Islet precursor cell (in vitro differentiated cells): ENCODE measurements at regions not wholly inside any gene's neighbourhood (a gene's known extent, or its start where the extent isn't known, plus 50 kb on each side); places are given as distances from the start of the nearest gene placed in this dataset.
"Not testable (repeated sequence)": the region's sequence is repeated elsewhere in the genome, so short reads cannot be mapped to it uniquely, and the experiment has no call there.

Source experiments
- DNase-seq: peaks from one replicate; pipeline ENCODE4 v3.0.0-alpha.2; 2018

DNA sequence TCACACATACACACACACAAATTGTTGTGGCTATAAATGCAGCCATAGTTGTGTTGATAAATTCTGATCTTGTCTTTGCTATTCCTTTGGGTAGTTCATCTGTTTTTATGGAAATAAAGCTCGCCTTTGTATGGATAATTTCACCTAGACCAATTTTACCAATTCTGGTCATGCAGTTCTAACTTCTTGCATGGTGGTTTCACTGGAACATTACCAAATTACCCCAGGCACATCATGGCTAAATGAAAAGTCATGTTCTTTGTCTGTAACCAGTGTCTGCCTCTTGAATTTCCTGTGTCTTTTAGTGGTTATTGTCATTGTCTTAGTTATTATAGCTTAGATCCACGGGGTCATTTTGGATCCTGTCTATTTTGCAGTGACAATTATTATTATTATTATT lies 50.3 kb upstream of the TMC1 start:
- no peak for DNase-seq

DNA sequence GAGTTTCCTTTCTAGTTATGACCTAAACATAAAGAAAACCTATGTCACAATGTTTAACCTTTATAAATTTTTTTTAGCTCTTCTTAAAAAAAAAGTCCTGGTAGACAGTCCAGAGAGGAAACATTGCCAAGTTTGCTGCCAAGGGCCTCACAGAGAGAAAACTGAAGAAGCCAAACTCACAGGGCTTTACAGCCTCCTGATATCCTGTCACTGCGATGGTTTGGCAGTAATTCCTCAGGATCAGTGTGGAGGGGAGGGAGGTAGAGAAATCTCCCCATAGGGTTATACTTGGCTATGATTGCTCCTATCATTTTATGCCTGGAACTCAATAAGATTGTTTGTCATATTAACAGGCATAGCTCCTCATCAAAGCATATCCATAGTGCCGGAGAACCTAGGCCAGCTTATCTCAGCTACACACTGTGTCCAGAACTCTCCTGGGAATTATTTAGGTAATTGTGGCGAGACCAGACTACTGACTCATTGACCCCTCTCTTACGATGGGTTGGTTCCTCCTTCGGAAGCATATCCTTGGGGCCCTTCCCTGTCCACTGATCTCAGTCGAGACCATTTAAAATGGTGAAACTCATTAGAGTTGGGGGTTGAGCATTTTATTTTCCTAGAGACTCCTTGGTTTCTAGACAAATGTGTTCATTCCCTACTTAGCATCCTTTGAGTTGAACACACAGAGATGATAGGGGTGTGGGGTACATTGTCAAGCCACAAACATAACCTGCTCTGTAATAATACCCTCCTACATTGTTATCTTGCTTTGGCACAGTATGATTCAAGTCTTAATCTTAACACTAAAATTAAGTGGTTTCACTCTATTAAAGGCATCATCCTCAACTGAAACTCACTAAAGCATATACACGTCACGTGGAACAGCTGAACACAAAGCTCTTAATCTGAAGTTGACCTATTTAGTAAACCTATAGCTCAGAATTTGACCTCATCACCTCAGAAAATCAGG lies 53.4 kb upstream of the TMC1 start:
- DNase-seq = no peak

DNA sequence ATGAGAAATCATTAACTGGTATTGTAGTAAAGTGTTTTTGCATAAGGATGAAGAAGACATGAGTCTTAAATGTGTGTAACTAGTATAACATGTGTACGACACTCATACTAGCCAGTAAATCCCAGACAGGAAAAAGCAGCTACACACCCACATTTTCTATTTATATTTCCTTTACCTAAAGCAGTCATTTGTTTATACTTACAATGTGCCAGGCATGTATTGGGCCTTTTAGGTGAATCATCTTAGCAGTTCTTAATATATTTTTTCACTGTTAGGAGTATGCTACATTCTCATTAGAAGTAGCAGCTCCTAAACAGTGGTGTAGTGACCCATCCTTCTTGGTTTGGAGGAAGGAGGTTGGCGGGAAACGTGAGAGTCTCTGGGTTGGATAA lies 55.8 kb upstream of the TMC1 start:
- DNase-seq = no peak

DNA sequence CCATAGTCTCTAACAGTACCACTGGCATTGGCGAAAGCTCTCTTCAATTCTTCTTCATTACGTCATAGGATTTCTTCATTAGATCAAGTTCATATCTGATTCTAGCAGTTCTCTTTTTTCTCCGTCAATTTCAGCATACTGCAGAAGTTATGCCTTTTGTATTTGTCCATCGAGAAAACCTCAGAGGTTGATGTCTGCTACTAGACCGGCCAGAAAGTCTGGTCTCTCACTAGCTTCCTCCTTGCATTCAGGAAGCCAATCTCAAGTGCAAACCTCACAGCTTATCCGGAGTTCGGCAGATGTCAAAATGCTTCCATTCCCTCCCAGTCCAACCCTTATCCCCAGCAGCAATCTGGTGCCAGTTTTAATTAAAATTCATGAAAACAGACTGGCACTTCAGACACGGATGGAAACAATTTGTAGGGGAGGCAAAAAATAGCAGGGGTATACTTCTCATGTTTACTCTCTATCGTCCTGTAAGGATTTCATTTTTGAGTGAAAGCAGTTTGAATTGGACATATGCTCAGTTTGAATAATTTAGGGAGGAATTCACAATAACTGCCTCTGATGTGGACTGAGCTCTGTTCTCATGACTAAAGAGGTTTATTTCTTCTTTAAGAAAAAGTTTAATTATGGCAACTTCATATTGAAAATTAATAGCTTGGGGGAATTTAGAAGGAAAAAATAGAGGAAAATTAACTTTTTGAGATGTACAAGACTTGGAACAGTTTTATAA lies 56.4 kb upstream of the TMC1 start:
- no peak for DNase-seq

DNA sequence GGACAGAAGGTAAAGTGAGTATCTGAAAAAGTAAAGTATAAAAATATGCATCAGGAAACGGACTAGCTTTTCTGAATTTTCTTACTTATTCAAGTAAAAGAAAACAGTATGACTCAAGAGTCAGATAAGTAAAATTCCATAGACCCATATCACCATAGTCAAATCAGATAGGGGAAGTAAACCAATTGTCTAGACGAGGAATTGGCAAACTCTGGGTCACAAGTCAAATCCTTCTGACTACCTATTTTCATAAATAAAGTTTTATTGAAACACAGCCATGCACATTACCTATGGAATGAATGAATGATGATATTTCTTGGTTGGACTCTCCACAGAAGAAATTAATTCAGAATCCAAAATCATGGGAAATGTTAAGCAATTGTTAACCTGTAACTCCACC lies 59.1 kb upstream of the TMC1 start:
- no peak for DNase-seq

DNA sequence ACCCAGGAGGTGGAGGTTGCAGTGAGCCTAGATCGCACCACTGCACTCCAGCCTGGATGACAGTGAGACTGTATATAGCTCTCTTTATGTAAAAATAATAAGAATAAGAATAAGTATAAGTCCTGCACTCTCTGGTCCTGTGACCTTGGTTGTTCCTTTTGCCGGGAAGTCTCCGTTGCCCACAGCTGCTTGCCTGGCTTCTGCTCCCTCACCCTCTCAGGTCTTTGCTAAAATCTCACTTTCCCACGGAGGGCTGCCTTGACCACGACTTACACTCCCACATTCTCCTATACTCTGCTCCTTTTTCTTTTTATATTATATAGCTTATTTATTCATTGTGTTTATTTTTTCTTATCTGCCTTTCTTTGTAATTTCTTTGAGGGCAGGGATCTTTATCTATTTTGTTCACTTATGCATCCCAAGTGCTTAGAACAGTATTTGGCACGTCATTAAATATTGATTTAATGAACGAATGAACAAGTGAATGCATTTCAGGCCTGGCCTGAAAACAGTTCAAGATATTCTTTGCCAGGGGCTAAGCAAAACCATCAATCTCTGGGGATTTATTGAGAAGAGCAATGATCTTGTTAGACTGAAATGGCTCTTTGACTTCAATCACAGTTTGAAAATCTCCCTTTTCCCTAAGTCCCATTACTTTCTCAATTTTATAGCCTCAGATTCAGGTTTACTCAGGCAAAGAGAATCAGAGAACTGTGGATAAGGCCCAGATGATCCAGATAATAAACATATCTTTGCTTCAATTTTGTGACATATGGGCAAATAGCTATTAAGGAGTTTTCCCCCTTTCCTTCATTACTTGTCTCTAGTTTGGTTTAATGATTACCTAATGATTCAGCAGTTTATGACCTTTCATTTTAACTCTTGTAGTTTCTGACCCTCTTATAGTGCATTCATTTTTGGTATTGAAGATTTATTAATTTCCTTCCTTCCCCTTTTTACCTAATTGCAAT lies 60.8 kb upstream of the TMC1 start:
- DNase-seq = no peak

DNA sequence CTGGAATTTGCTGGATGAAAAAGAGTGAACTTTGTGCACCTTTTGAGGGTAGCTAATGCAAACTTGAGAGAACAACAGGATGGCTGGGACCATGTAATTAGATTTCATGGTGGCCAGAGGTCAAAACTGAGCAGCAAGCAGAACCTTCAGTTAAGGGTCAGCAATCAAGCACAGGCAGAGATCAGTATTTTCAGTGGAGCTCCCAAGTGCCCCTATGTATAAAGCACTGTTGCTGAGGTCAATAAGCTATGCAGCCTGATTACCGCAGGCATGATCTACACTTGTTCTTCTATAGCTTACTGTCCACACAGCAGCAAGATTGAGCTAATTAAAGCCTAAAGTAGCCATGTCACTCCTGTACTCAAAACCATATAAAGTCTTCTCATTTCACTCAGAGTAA lies 62.1 kb upstream of the TMC1 start:
- no peak for DNase-seq

DNA sequence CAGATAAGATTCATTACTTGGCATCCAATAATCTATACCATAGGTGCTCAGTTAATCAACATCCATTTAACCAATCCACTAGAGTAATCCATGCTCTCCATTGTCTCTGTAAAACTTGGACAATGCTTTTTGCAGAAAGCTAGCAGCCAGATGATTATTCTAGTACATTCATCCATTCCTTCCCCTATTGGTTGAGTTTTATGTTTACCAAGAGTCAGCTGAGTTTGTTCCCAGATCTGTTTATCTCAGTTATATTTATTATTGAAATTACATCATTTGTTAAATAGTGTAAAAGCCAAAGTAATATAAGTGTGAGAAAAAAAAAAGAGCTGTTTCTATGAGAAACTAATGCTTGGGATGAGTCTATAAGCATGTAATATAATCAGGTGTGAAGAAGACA lies 63.3 kb upstream of the TMC1 start:
- no peak for DNase-seq

DNA sequence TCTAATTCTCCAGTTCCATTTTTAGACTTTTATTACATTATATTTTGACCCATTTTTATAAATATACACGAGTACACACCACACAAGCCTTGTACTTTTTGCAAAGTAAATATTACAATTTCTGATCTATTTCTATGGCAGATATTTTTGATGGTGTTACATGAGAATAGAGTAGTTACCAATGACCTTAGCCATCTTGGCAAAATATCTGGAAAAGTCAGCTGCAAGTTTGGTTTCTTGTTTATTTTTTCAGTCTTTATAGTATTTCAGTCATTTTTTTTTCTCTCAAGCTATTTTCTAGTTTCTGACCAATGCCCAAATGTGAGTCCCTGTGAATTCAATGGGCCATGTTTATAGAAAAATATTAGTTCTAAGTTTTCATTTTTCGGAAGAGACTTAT lies 64.0 kb upstream of the TMC1 start:
- no peak for DNase-seq

DNA sequence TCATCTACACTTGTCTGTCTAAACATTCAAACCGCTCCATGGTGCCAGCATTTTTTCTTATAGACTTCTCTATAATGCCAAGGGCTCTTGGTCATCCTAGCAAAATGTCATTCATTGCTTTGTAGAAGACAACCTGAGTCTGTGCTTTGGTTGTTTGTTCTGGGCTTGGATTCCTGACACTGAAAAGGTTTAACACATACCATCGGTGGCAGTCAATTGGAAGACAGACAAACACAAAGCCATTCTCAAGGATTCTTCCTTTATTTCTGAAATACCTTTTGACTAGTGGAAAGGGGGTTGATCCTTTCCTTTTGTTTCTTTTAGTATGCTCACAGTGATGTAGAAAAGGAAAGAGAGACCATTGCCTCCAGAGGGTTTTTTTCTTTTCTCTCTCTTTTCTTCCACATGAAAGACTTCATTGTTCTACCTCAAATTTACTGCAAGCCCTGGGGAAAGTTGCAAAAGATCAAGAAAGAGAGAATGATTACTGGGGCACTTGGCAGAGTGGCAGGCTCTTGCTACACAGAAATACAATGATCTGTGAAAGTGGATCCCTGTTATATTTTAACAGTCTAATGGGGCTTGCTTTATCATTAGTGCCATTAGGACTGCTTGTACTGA lies 66.4 kb upstream of the TMC1 start:
- DNase-seq = peak; percentile 68

DNA sequence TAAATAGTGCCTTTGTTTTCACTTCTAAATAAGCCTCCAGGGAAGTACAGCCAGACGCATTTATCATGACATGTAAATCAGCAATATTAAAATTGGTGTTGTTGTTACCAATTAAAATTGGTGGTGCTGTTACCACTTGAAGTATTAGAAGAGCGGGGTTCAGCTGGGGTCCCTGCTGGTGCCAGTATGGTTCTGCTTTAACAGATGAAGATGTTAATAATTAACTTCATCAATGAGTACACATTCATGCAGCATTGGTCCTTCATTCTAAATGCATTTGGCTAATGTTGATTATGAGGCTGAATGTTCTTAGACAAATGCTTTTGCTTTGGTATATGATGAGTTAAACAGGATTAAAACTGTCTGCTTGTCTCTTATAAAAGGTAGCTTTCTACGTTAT lies 67.6 kb upstream of the TMC1 start:
- no peak for DNase-seq

DNA sequence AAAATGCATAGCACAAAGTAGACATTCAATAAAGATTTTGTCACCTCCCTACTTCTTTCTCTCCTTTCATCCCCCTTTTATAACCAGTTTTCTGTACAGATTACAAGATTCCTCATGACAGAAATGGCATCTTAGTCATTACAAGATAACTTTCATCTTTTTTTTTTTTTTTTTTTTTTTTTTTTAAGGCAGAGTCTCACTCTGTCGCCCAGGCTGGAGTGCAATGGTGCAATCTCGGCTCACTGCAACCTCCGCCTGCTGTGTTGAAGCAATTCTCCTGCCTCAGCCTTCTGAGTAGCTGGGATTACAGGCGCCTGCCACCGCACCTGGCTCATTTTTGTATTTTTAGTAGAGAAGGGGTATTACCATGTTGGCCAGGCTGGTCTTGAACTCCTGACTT lies 75.2 kb upstream of the TMC1 start:
- not testable (repeated sequence) for DNase-seq

DNA sequence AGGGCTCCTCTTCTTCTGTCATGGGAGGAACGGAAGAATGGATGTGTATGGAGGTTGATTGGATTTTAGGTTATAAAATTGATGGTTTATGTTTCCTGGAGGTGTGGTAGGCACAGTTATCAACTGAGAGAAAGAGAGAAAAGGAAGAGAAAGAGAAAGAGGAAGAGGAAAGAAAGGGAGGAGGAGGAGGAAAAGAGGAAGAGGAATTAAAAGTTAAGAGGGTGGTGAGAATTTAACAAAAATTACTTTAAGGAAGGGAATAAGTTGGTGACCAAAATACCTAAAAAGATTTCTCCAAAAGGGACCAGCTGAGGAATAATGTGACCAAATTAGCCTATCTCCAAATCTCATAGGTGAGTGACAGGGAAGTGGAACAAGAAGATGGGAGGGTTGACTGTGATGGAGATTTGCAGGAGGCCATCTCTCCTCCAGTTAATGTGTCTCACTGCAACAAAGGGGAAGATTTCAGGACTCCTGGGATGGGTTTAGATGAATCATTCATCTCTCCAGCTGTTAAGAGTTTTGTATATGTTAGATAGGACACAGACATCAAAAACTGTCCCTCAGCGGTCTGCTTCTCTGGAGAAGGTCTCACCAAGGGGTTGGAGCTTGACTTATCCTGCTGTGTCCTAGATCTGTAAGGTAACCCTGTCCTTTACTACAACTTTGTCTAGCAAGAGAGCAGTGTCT lies 76.0 kb upstream of the TMC1 start:
- DNase-seq = no peak

DNA sequence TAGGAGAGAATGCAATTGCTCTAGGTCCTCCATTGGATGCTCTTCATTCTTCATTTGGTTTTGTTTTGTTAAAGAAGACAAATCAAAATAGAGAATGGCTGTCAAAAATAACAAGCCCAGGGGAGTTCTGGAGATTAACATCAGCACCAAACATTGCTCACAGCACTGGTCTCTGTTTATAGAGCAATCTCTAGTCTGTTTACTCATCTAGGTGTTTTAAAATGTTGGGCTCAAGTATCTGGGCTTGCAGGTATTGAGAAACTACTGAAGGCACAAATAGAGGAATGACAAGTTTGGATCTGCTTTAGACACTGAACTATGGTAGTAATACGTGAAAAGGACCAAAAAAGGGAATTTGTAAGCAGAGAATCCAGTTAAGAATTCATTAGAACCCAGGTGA lies 77.0 kb upstream of the TMC1 start:
- no peak for DNase-seq

DNA sequence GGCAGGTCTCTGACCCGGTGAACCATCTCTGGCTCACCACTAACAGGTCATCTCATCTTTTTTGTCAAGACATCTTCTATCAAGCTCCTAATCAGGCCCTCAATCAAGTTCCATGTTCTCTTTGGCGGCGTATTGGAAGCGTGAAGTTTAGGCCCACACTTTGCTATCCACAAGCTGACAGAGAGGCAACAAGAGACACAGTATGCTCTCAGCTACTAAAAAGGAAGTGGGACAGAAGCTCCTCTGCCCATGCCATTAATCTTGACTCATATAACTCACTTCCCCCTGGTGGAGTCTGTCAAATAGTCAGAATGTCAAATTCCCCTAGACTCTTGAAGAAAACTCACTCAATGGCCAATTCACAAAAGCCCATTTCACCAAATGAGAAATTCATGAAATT lies 77.6 kb upstream of the TMC1 start:
- peak; percentile 68 for DNase-seq

DNA sequence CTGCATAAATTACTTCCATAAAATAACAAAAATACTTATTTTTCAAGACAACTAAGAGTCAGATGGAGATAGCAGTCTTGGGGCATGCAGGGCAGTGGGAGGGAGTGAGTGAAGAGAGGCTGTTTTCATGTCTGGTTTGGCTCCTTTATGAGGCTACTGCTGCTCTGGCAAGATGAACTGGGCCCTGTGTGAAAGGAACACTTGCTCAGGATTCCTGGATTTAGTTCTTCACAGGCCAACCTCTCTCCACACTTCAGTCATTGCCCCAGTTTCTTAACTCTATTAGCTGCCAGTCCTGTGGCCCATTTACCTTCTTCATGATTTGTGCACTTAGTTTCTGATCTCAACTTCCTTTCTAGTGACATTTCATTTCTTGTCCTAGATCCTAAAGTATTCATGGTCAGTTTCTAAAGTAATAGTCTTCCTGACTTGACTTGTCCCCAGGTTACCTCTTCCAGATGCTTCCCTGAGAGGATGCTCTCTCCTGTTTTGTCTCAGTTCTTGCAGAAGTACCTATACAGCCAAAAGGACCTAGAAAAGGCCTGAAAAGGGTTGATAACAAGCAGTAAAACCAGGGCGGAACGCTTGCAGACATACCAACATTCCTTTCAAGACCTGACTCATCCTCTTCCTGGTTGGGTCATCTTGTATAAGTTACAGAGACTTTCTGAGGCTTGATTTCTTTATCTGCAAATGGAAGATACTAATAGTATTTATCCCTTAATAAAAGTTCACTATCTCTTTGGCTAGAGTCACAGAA lies 77.0 kb upstream of the ZFAND5 start:
- DNase-seq = peak; percentile 91

DNA sequence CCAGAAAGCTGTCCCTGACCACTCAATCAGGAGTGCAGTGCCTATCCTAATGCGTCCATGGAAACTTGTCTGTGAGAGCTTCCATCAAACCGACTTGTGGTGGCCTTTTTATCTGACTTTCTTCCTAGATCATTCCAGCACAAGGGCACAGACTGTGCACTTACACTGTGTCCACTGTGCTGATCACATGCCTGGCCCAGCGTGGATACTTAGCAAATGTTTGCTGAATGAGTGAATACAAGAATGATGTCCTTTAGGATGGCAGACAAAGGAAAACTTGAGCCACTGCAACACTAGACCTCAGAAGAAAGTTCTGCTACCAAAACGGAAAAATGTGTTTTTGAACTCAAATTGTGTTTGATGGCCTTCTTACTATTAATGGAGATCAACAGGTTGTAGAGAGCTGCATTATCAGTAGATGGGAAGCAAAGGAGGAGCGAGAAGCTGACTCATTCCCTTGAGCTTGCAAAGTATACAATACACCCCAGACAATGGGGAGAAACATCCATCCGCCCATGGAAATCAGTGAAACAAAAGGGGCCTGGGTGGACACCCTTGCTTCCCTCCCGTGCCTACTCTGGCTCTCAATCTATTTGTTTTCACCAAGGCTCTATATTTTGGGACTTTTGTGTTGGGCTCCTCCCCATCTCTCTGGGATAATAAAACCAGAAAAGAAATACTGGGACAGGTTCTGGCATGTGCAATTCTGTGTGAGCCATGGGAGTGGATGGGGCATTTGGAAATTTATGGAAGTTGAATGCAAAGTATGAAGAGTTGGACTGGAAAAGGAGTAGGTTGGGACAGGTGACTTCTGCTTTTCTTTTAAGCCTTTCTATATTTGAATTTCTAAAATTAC lies 76.2 kb upstream of the ZFAND5 start:
- DNase-seq = no peak

DNA sequence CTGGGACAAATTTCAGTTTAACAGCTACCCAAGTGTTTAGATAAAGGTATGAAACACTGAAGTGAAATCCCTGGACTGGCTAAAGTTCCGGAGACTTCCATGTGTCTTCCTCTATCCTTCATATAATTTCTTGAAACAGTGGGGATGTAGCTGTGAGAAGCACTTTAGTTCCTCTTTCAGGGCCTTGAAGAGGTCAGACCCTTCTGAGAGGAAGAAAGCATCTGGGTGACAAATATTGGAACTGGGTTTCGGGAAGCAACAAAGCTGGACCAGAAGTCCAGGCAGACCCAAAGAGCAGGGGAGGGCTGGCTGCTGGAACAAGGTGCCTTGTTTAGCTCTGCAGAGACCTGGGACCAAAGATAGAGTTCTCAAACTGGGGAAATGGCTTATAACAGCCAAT lies 75.4 kb upstream of the ZFAND5 start:
- no peak for DNase-seq

DNA sequence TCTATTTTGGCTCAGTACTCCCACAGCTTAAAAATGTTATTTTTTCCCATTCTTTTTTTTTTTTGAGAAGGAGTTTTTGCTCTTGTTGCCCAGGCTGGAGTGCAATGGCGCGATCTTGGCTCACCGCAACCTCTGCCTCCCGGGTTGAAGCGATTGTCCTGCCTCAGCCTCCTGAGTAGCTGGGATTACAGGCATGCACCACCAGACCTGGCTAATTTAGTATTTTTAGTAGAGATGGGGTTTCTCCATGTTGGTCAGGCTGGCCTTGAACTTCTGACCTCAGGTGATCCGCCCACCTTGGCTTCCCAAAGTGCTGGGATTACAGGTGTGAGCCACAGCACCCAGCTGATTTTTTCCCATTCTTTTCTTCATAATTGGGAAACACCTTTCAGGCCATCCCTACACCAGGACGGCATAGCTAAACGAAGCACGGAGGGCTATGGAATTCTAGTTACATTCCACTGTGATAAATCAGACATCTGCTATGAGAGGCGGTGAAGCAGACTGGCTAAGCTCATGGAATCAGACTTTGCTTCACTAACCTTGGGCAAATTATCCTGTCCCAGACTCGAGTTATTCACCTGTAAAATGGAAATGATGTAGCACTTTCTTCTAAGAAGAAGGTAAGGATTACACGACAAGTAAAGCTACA lies 68.7 kb upstream of the ZFAND5 start:
- DNase-seq = peak; percentile 88

DNA sequence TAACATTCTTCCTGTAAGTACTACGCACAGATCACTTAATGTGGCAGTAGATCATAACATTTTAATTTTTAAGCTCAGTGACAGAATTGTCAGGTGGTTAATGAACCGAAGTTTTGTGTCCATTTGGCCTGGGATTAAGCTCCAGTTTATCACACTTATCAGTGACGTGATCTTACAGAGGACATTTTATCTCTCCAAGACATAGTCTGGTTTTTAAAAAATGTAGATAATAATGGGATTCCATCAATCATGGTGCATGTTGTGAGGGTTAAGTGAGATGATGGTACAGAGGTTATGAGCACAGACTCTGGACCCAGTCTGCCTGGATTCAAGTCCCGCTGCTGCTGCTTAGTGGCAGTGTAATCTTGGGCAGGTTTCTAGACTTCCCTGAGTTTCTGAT lies 66.0 kb upstream of the ZFAND5 start:
- no peak for DNase-seq
